Testis (tissue), 2 donors: ENCODE measurements at regions not wholly inside any gene's neighbourhood (a gene's known extent, or its start where the extent isn't known, plus 50 kb on each side); places are given as distances from the start of the nearest gene placed in this dataset.

Experiments used
- DNase-seq: peaks from one replicate; pipeline ENCODE4 v3.0.0-alpha.2; 2019
- H3K27ac ChIP-seq, 2 donors: fragments of 200-600 bp; sonication (generic); one replicate each; pipeline ENCODE4 v1.5.1; 2019
- H3K27me3 ChIP-seq: fragments of 200-600 bp; sonication (generic); one replicate; pipeline ENCODE4 v1.5.1; 2019
- H3K36me3 ChIP-seq: fragments of 200-600 bp; sonication (generic); one replicate; pipeline ENCODE4 v1.5.1; 2017; ENCODE audit warnings: low read depth; ENCODE audit errors: missing control alignments
- H3K4me1 ChIP-seq: fragments of 200-600 bp; sonication (generic); one replicate; pipeline ENCODE4 v1.5.1; 2019
- H3K4me3 ChIP-seq, 2 donors: fragments of 200-600 bp; sonication (generic); one replicate each; pipeline ENCODE4 v1.5.1; 2017 to 2019
- H3K9me3 ChIP-seq: fragments of 200-600 bp; sonication (generic); one replicate; pipeline ENCODE4 v1.5.1; 2017
- POLR2A ChIP-seq: fragments of 450-650 bp; IDR thresholded peaks from one replicate; pipeline ENCODE4 v1.6.1; 2017; ENCODE audit warnings: antibody characterized with exemption, mild to moderate bottlenecking, moderate library complexity
- WGBS, 2 donors: methylation state at CpG; one replicate each; pipeline ENCODE4 v1.1.5; 2018; 5-methylcytosine and 5-hydroxymethylcytosine counted together
- intact Hi-C: fragments of 100-400 bp; cut with DNase I; formaldehyde crosslinking; loops from one replicate; pipeline ENCODE4 v1.15.1; 2023; ENCODE audit warnings: low total_unique reads
- TF ChIP-seq, protein P1 (sequence below), 3 experiments: fragments of 450-650 bp in 2 of 3; fragments of 200-600 bp in 1 of 3; sonication (generic) in 1 of 3; IDR thresholded peaks; one replicate each; pipeline ENCODE4 v1.5.1; 2016 to 2019; ENCODE audit warnings: antibody characterized with exemption in 3 of 3, mild to moderate bottlenecking in 2 of 3, moderate library complexity in 1 of 3

GRCh38 chr9:118324706-118325105 is 620.5 kb downstream of the TLR4 start:
- Histone ChIP-seq H3K4me3 (no peak overlapping the region), H3K27me3 (no peaks in the 10 kb centered on the region), H3K9me3 (no peaks in the 10 kb centered on the region), H3K4me1 (no peaks in the 10 kb centered on the region), H3K36me3 (no peaks in the 10 kb centered on the region), H3K27ac (no peak overlapping the region)
- TF ChIP-seq, protein P1, sequence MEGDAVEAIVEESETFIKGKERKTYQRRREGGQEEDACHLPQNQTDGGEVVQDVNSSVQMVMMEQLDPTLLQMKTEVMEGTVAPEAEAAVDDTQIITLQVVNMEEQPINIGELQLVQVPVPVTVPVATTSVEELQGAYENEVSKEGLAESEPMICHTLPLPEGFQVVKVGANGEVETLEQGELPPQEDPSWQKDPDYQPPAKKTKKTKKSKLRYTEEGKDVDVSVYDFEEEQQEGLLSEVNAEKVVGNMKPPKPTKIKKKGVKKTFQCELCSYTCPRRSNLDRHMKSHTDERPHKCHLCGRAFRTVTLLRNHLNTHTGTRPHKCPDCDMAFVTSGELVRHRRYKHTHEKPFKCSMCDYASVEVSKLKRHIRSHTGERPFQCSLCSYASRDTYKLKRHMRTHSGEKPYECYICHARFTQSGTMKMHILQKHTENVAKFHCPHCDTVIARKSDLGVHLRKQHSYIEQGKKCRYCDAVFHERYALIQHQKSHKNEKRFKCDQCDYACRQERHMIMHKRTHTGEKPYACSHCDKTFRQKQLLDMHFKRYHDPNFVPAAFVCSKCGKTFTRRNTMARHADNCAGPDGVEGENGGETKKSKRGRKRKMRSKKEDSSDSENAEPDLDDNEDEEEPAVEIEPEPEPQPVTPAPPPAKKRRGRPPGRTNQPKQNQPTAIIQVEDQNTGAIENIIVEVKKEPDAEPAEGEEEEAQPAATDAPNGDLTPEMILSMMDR (IDR thresholded peaks at IDR 0.05): no peak
- TF ChIP-seq POLR2A: no peak
- DNase-seq: no peak
- 61 to 66% methylated on average over 2 of the region's 2 CpGs for WGBS, 2 donors
- intact Hi-C loops: no loop called here

DNA sequence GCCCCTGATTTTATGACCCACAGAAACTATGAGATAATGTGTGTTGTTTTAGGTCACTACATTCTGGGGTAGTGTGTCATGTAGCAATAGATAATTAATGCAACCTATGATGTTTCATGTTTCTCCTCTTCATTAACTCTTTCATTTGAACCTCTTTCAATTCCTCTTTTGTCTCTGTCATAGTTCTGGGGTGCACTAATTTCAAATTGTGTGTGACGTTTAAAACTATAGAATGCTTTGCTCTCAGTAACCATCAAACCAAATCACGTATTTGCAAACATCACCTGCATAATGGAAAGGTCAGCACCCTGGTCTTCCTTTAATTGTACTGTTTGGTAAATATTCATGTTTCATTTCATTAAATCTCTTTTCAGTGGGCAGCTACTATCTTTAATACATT is 621.6 kb downstream of the TLR4 start:
- DNase-seq: no peak
- Histone ChIP-seq H3K27me3 (no peaks in the 10 kb centered on the region), H3K27ac (no peak overlapping the region), H3K9me3 (no peaks in the 10 kb centered on the region), H3K36me3 (no peaks in the 10 kb centered on the region), H3K4me1 (no peaks in the 10 kb centered on the region), H3K4me3 (no peak overlapping the region)
- TF ChIP-seq, protein P1 (IDR thresholded peaks at IDR 0.05): no peak
- 91 to 92% methylated on average over 2 of the region's 2 CpGs for WGBS, 2 donors
- intact Hi-C loops: no loop called here

DNA sequence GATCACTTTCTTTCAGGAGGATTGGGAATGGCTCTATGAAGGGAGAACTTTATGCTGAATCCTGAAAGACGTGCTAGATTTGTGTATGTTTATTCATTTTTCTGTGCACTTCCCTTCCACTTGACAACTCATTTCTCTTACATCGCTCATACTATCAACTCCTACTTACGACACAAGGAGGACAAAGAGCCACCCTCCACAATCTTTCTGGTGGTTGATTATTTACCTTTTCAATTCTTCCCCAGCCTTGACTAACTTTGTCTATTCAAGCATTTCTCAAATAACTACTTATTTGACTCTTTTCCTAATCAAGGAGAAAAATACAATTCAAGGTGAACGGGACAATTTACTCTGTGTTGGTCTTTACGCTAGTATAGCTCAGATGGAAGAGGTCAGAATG is 622.1 kb downstream of the TLR4 start:
- 88 to 93% methylated on average over 5 of the region's 5 CpGs for WGBS, 2 donors
- H3K36me3 ChIP-seq: no peaks in the 10 kb centered on the region
- H3K4me3 ChIP-seq: no peak overlapping the region
- no peak overlapping the region for H3K27ac ChIP-seq
- H3K4me1 ChIP-seq: no peaks in the 10 kb centered on the region
- no peaks in the 10 kb centered on the region for H3K27me3 ChIP-seq
- H3K9me3 ChIP-seq: no peaks in the 10 kb centered on the region
- TF ChIP-seq POLR2A: no peak
- TF ChIP-seq, protein P1 (IDR thresholded peaks at IDR 0.05): no peak
- DNase-seq: no peak
- intact Hi-C loops: no loop called here

- H3K4me3 ChIP-seq: no peak overlapping the region
- intact Hi-C loops: no loop called here
- H3K36me3 ChIP-seq: no peaks in the 10 kb centered on the region
- no peak for TF ChIP-seq POLR2A
- TF ChIP-seq, protein P1 (IDR thresholded peaks at IDR 0.05): no peak
- H3K4me1 ChIP-seq: no peaks in the 10 kb centered on the region
- 69 to 71% methylated on average over 10 of the region's 10 CpGs for WGBS, 2 donors
- DNase-seq: no peak
- no peaks in the 10 kb centered on the region for H3K27me3 ChIP-seq
- H3K9me3 ChIP-seq: no peaks in the 10 kb centered on the region
- H3K27ac ChIP-seq: no peak overlapping the region
These were observed 626.2 kb downstream of the TLR4 start for GRCh38 chr9:118330191-118330986.

DNA sequence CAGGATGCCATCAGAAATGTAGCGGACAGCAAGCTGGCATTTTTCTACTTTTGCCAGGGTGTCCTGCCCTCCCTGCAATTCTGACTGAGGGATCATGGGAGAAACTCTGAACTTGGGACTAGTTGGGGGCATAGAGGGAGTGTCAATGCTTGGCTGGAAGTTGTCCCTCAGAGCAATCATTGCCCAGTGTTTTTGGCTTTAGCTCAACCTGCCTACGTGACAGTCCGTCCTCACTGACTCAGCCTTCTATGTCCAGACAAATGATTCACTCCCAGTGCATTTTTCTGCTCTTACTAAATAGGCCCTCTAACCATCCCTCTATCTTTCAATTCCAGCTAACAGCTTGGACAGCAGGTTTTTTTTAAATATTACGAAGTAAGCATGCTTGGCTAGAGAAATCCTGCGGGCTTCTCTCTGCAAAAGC is 627.4 kb downstream of the TLR4 start:
- intact Hi-C loops: no loop called here
- H3K27ac ChIP-seq: no peak overlapping the region
- no peaks in the 10 kb centered on the region for H3K4me1 ChIP-seq
- H3K27me3 ChIP-seq: no peaks in the 10 kb centered on the region
- no peak for TF ChIP-seq POLR2A
- TF ChIP-seq, protein P1 (IDR thresholded peaks at IDR 0.05): no peak
- 60 to 71% methylated on average over 5 of the region's 5 CpGs for whole genome bisulfite sequencing, 2 donors
- DNase-seq: no peak
- no peaks in the 10 kb centered on the region for H3K9me3 ChIP-seq
- H3K4me3 ChIP-seq: no peak overlapping the region
- no peaks in the 10 kb centered on the region for H3K36me3 ChIP-seq
